Cardiac fibroblast (primary cell): ENCODE measurements at regions not wholly inside any gene's neighbourhood (a gene's known extent, or its start where the extent isn't known, plus 50 kb on each side); places are given as distances from the start of the nearest gene placed in this dataset.
A peak's percentile ranks its signal among the peaks of the same experiment; 100 is the strongest.

ENCODE experiments used
- DNase-seq, 2 donors: peaks; one replicate each; pipeline versions ENCODE4 v3.0.0 to v3.0.0-alpha.2; 2010; ENCODE audit warnings: low read depth in 2 of 2
- H3K4me3 ChIP-seq, 2 donors: replicated peaks in 1 of 2; 1 replicate in 1 of 2; 2 replicates in 1 of 2; pipeline ENCODE4 v1.5.1; 2011; ENCODE audit warnings: low read depth in 2 of 2, low read length in 2 of 2, mild to moderate bottlenecking in 2 of 2, moderate library complexity in 1 of 2
- CTCF ChIP-seq: IDR thresholded peaks from one replicate; pipeline ENCODE4 v1.5.1; 2011; ENCODE audit warnings: low read depth, mild to moderate bottlenecking, low read length, inconsistent platforms

GRCh38 chr6:11358904-11359830, 126.7 kb upstream of the NEDD9 start:
- TF ChIP-seq CTCF = no peak
- DNase-seq = peak; percentile 44 to 76
- no peak overlapping the region for H3K4me3 ChIP-seq

GRCh38 chr6:11357285-11357684, 124.8 kb upstream of the NEDD9 start:
- no peak overlapping the region for H3K4me3 ChIP-seq
- no peak for DNase-seq
- no peak for TF ChIP-seq CTCF

- peak; percentile 58 to 75 for DNase-seq
- no peak for TF ChIP-seq CTCF
These were observed 124.1 kb upstream of the NEDD9 start for GRCh38 chr6:11356404-11357155.

GRCh38 chr6:11353921-11354389, 121.5 kb upstream of the NEDD9 start:
- no peak overlapping the region for H3K4me3 ChIP-seq
- DNase-seq = peak; percentile 84 to 98
- TF ChIP-seq CTCF = no peak

More at GRCh38 chr6:11356404-11357155, 124.1 kb upstream of the NEDD9 start:
- H3K4me3 ChIP-seq = no peak overlapping the region

GRCh38 chr6:11350294-11350693, 117.8 kb upstream of the NEDD9 start:
- no peak overlapping the region for H3K4me3 ChIP-seq
- TF ChIP-seq CTCF = no peak
- peak in 1 of 2 donors; percentile 85 for DNase-seq

GRCh38 chr6:11349880-11350279, 117.4 kb upstream of the NEDD9 start:
- TF ChIP-seq CTCF = no peak
- DNase-seq = no peak
- no peak overlapping the region for H3K4me3 ChIP-seq
